ENCODE measurements at regions not wholly inside any gene's neighbourhood (a gene's known extent, or its start where the extent isn't known, plus 50 kb on each side); places are given as distances from the start of the nearest gene placed in this dataset.

- no peak for DNase-seq
- Histone ChIP-seq H3K9me3 (no peaks in the 10 kb centered on the region), H3K4me1 (peaks cover 0 to 45% (median 22%) of the 10 kb centered on the region in 4 donors), H3K27me3 (no peaks in the 10 kb centered on the region), H3K36me3 (no peaks in the 10 kb centered on the region), H3K27ac (peak overlapping the region in 2 of 4 donors; percentile 58 to 69), H3K4me3 (no peak overlapping the region)
- intact Hi-C loops (cut with DNase I): no loop called here
- WGBS, 2 donors: 80 to 88% methylated on average over 2 of the region's 2 CpGs
- TF ChIP-seq EP300 (IDR thresholded peaks at IDR 0.05) (no peak), POLR2A (IDR thresholded peaks at IDR 0.05) (no peak), POLR2AphosphoS5 (IDR thresholded peaks at IDR 0.05) (no peak)
Observed at GRCh38 chr13:76338003-76338402, 548.2 kb downstream of the KCTD12 start.

- no peak for DNase-seq
- peak overlapping the region in 3 of 4 donors; percentile 49 to 69 (median 58) for H3K27ac ChIP-seq
- H3K36me3 ChIP-seq: no peaks in the 10 kb centered on the region
- peaks cover 0 to 54% (median 29%) of the 10 kb centered on the region in 4 donors for H3K4me1 ChIP-seq
- H3K4me3 ChIP-seq: no peak overlapping the region
- 61 to 74% methylated on average over 2 of the region's 2 CpGs for WGBS, 2 donors
- TF ChIP-seq EP300 (IDR thresholded peaks at IDR 0.05) (peak in 1 of 4 donors; percentile 5), POLR2AphosphoS5 (IDR thresholded peaks at IDR 0.05) (peak in 3 of 4 donors; percentile 36 to 56 (median 52))
- TF ChIP-seq, protein P1, sequence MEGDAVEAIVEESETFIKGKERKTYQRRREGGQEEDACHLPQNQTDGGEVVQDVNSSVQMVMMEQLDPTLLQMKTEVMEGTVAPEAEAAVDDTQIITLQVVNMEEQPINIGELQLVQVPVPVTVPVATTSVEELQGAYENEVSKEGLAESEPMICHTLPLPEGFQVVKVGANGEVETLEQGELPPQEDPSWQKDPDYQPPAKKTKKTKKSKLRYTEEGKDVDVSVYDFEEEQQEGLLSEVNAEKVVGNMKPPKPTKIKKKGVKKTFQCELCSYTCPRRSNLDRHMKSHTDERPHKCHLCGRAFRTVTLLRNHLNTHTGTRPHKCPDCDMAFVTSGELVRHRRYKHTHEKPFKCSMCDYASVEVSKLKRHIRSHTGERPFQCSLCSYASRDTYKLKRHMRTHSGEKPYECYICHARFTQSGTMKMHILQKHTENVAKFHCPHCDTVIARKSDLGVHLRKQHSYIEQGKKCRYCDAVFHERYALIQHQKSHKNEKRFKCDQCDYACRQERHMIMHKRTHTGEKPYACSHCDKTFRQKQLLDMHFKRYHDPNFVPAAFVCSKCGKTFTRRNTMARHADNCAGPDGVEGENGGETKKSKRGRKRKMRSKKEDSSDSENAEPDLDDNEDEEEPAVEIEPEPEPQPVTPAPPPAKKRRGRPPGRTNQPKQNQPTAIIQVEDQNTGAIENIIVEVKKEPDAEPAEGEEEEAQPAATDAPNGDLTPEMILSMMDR (IDR thresholded peaks at IDR 0.05): no peak
- no peaks in the 10 kb centered on the region for H3K9me3 ChIP-seq
- H3K27me3 ChIP-seq: no peaks in the 10 kb centered on the region
- intact Hi-C loops (cut with DNase I): no loop called here
Observed at GRCh38 chr13:76336889-76337844, 549.0 kb downstream of the KCTD12 start.

DNA sequence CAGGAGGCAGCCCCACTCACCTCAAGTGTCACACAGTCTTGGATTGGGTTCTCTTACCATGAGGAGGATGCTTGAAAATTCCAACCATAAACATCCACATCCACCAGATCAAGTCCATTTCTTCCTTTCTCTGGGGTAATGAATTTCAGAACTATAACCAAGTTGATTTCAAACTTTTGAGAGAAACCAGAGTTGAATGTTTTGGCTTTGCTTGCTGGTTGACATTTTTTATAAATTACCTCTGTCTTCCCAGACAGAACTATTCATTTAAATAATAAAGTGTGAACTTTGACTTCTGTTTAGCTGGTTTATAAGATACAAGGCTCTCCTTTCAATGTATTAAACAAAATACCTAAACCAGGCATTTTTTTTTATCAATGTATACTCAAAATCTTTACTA lies 550.7 kb downstream of the KCTD12 start:
- Histone ChIP-seq H3K27ac (peak overlapping the region in 3 of 4 donors; percentile 42 to 50 (median 47)), H3K4me1 (peaks cover 0 to 71% (median 44%) of the 10 kb centered on the region in 4 donors)

GRCh38 chr13:76331943-76332712 lies 554.1 kb downstream of the KCTD12 start:
- H3K36me3 ChIP-seq: no peaks in the 10 kb centered on the region
- no peak for DNase-seq
- H3K4me3 ChIP-seq: no peak overlapping the region
- peaks cover 0 to 76% (median 44%) of the 10 kb centered on the region in 4 donors for H3K4me1 ChIP-seq
- intact Hi-C loops (cut with DNase I): loop anchor here (5.0 kb wide), 1 partner anchor 55 kb away; no protein-coding TSS in a partner anchor
- H3K27me3 ChIP-seq: no peaks in the 10 kb centered on the region
- TF ChIP-seq POLR2AphosphoS5 (IDR thresholded peaks at IDR 0.05) (no peak), POLR2A (IDR thresholded peaks at IDR 0.05) (no peak), EP300 (IDR thresholded peaks at IDR 0.05) (no peak)
- TF ChIP-seq, protein P1 (IDR thresholded peaks at IDR 0.05): no peak
- 8 to 21% methylated on average over 1 of the region's 1 CpG for WGBS, 2 donors
- H3K9me3 ChIP-seq: no peaks in the 10 kb centered on the region
- H3K27ac ChIP-seq: peak overlapping the region in 3 of 4 donors; percentile 51 to 68 (median 61)

More for the DNA sequence above, 550.7 kb downstream of the KCTD12 start:
- DNase-seq: no peak
- Histone ChIP-seq H3K27me3 (no peaks in the 10 kb centered on the region), H3K36me3 (no peaks in the 10 kb centered on the region), H3K9me3 (no peaks in the 10 kb centered on the region), H3K4me3 (no peak overlapping the region)
- TF ChIP-seq, protein P1 (IDR thresholded peaks at IDR 0.05): no peak
- TF ChIP-seq EP300 (IDR thresholded peaks at IDR 0.05) (no peak), POLR2A (IDR thresholded peaks at IDR 0.05) (no peak), POLR2AphosphoS5 (IDR thresholded peaks at IDR 0.05) (peak in 3 of 4 donors; percentile 35 to 54 (median 53))
- intact Hi-C loops (cut with DNase I): no loop called here

All from sigmoid colon (tissue), 6 donors.